ENCODE measurements at regions not wholly inside any gene's neighbourhood (a gene's known extent, or its start where the extent isn't known, plus 50 kb on each side); places are given as distances from the start of the nearest gene placed in this dataset.

- H3K9ac ChIP-seq (ENCODE audit: low read depth in 2 of 2, low read length in 2 of 2): no peak overlapping the region
Measured at GRCh38 chr13:40407567-40407966, 258.9 kb downstream of the FOXO1 start.

GRCh38 chr13:40408602-40409001 is 257.8 kb downstream of the FOXO1 start:
- H3K36me3 ChIP-seq: no peaks in the 10 kb centered on the region
- no peak overlapping the region for H3K9ac ChIP-seq (ENCODE audit: low read depth in 2 of 2, low read length in 2 of 2)
- TF ChIP-seq, protein P1, sequence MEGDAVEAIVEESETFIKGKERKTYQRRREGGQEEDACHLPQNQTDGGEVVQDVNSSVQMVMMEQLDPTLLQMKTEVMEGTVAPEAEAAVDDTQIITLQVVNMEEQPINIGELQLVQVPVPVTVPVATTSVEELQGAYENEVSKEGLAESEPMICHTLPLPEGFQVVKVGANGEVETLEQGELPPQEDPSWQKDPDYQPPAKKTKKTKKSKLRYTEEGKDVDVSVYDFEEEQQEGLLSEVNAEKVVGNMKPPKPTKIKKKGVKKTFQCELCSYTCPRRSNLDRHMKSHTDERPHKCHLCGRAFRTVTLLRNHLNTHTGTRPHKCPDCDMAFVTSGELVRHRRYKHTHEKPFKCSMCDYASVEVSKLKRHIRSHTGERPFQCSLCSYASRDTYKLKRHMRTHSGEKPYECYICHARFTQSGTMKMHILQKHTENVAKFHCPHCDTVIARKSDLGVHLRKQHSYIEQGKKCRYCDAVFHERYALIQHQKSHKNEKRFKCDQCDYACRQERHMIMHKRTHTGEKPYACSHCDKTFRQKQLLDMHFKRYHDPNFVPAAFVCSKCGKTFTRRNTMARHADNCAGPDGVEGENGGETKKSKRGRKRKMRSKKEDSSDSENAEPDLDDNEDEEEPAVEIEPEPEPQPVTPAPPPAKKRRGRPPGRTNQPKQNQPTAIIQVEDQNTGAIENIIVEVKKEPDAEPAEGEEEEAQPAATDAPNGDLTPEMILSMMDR (IDR thresholded peaks at IDR 0.05): no peak
- no peak for DNase-seq
- no peaks in the 10 kb centered on the region for H3K27me3 ChIP-seq
- H3K27ac ChIP-seq: no peak overlapping the region
- H3K4me1 ChIP-seq: peaks cover under 1% of the 10 kb centered on the region
- intact Hi-C loops (cut with DNase I): no loop called here
- H3K4me3 ChIP-seq: no peak overlapping the region
- no peaks in the 10 kb centered on the region for H3K9me3 ChIP-seq

More at GRCh38 chr13:40407567-40407966, 258.9 kb downstream of the FOXO1 start:
- H3K27me3 ChIP-seq: no peaks in the 10 kb centered on the region
- TF ChIP-seq, protein P1 (IDR thresholded peaks at IDR 0.05): no peak
- H3K36me3 ChIP-seq: no peaks in the 10 kb centered on the region
- no peak for DNase-seq
- H3K9me3 ChIP-seq: no peaks in the 10 kb centered on the region
- H3K4me1 ChIP-seq: peaks cover 11% of the 10 kb centered on the region
- no peak overlapping the region for H3K4me3 ChIP-seq
- no peak overlapping the region for H3K27ac ChIP-seq
- intact Hi-C loops (cut with DNase I): no loop called here

DNA sequence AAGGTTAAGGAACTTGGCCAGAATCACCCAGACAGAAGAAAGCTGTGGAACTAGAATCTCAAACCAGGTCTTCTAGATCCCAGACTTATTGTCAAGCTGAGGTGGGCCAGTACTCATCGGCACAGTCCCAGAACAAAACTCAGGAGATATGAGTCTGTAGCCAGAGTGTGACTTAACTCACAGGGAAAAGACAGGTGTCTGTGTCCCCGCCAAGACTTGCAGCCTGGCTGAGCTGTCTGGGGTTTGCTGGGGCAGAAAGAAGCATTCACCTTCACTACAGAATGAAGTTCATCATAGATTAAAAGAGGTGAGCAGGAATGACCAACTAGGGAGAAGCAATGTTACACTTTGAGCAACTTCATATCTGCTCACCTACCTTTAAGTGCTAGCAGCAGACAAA is 257.2 kb downstream of the FOXO1 start:
- H3K9ac ChIP-seq (ENCODE audit: low read depth in 2 of 2, low read length in 2 of 2): no peak overlapping the region
- DNase-seq: no peak
- no peaks in the 10 kb centered on the region for H3K36me3 ChIP-seq
- H3K27me3 ChIP-seq: no peaks in the 10 kb centered on the region
- H3K4me3 ChIP-seq: no peak overlapping the region
- H3K27ac ChIP-seq: no peak overlapping the region
- intact Hi-C loops (cut with DNase I): no loop called here
- H3K4me1 ChIP-seq: no peaks in the 10 kb centered on the region
- H3K9me3 ChIP-seq: no peaks in the 10 kb centered on the region
- TF ChIP-seq, protein P1 (IDR thresholded peaks at IDR 0.05): no peak

DNA sequence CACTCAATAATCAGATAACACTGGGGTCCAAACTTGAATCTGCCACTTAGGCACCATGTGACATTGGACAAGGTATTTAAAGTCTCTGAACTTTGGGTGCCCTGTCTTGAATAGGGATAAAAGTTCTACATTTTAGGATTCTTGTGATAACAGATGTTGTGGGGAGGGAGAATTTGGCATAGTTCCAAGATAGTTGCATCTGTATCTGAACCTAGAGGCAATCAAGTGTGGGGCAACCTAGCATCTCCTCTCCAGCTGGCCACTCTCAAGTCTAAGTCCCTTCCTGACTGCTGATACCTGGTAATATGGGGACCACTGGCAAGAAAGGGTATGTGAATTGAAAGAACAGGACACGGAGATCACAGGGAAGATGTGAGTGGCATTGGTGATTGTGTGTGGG is 256.1 kb downstream of the FOXO1 start:
- Histone ChIP-seq H3K4me3 (no peak overlapping the region), H3K36me3 (no peaks in the 10 kb centered on the region), H3K4me1 (no peaks in the 10 kb centered on the region), H3K27ac (no peak overlapping the region), H3K9me3 (no peaks in the 10 kb centered on the region), H3K9ac (ENCODE audit: low read depth in 2 of 2, low read length in 2 of 2) (no peak overlapping the region), H3K27me3 (no peaks in the 10 kb centered on the region)
- intact Hi-C loops (cut with DNase I): no loop called here
- TF ChIP-seq, protein P1 (IDR thresholded peaks at IDR 0.05): no peak
- DNase-seq: no peak

DNA sequence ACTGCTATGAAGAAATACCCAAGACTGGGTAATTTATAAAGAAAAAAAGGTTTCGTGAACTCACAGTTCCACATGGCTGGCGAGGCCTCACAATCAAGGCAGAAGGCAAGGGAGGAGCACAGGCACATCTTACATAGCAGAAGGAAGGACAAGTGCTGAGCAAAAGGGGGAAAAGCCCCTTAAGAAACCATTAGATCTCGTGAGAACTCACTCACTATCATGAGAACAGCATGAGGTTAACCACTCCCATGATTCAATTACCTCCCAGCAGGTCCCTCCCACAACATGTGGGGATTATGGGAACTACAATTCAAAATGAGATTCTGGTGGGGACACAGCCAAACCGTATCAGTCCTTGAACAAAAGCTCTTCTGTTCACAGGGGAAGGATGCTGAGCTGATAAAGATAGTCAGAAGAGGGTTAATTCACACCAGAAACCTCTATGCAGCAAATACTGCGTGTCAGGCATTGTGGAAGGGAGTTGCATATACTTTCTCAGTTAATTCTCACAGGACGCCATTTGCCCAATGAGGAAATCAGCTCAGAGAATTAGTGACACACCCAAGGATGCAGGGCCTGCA is 246.2 kb downstream of the FOXO1 start:
- TF ChIP-seq, protein P1 (IDR thresholded peaks at IDR 0.05): no peak
- no peak for DNase-seq
- no peaks in the 10 kb centered on the region for H3K9me3 ChIP-seq
- intact Hi-C loops (cut with DNase I): no loop called here
- no peaks in the 10 kb centered on the region for H3K4me1 ChIP-seq
- H3K36me3 ChIP-seq: no peaks in the 10 kb centered on the region
- H3K4me3 ChIP-seq: no peak overlapping the region
- H3K9ac ChIP-seq (ENCODE audit: low read depth in 2 of 2, low read length in 2 of 2): no peak overlapping the region
- no peaks in the 10 kb centered on the region for H3K27me3 ChIP-seq
- no peak overlapping the region for H3K27ac ChIP-seq

Data from colonic mucosa (tissue), 4 donors.